Upper lobe of left lung (tissue), 4 donors: ENCODE measurements at regions not wholly inside any gene's neighbourhood (a gene's known extent, or its start where the extent isn't known, plus 50 kb on each side); places are given as distances from the start of the nearest gene placed in this dataset.
"Not testable (repeated sequence)": the region's sequence is repeated elsewhere in the genome, so short reads cannot be mapped to it uniquely, and the experiment has no call there.

Experiments
- CTCF ChIP-seq, 6 experiments: fragments of 450-650 bp in 4 of 6; fragments of 200-600 bp in 2 of 6; sonication (generic) in 2 of 6; IDR thresholded peaks; one replicate each; pipeline ENCODE4 v1.5.1; 2016 to 2019; ENCODE audit warnings: antibody characterized with exemption in 6 of 6
- EP300 ChIP-seq, 4 donors: sonication (generic); formaldehyde crosslinking; IDR thresholded peaks; one replicate each; pipeline ENCODE4 v1.5.1; 2017; ENCODE audit warnings: antibody characterized with exemption in 4 of 4, control low read depth in 2 of 4
- POLR2A ChIP-seq, 4 donors: fragments of 450-650 bp; IDR thresholded peaks; one replicate each; pipeline ENCODE4 v1.5.1; 2016 to 2017; ENCODE audit warnings: antibody characterized with exemption in 4 of 4, mild to moderate bottlenecking in 2 of 4

GRCh38 chrX:127662942-127663341 lies 389.3 kb downstream of the ACTRT1 start:
- TF ChIP-seq CTCF, POLR2A, EP300 (IDR thresholded peaks at IDR 0.05): not testable (repeated sequence)
